ENCODE measurements at regions not wholly inside any gene's neighbourhood (a gene's known extent, or its start where the extent isn't known, plus 50 kb on each side); places are given as distances from the start of the nearest gene placed in this dataset.

DNA sequence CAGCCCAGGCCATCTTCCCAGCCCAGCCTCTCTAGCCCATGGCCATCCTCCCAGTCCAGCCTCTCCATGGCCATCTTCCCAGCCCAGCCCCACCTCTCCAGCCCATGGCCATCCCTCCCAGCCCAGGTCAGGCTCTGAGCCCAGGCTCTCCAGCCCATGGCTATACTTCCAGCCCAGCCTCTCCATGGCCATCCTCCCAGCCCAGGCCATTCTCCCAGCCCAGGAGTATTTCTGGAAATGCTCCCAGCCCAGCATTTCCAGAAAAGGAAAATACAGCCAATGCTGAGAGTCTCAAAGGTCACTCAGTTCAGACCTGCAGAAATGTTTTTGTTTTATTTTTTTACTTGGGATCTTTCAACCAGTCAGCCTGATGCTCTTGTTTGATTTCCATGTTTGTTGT, 70.0 kb upstream of the ZNF281 start (continued):
- TF ChIP-seq, protein P1, sequence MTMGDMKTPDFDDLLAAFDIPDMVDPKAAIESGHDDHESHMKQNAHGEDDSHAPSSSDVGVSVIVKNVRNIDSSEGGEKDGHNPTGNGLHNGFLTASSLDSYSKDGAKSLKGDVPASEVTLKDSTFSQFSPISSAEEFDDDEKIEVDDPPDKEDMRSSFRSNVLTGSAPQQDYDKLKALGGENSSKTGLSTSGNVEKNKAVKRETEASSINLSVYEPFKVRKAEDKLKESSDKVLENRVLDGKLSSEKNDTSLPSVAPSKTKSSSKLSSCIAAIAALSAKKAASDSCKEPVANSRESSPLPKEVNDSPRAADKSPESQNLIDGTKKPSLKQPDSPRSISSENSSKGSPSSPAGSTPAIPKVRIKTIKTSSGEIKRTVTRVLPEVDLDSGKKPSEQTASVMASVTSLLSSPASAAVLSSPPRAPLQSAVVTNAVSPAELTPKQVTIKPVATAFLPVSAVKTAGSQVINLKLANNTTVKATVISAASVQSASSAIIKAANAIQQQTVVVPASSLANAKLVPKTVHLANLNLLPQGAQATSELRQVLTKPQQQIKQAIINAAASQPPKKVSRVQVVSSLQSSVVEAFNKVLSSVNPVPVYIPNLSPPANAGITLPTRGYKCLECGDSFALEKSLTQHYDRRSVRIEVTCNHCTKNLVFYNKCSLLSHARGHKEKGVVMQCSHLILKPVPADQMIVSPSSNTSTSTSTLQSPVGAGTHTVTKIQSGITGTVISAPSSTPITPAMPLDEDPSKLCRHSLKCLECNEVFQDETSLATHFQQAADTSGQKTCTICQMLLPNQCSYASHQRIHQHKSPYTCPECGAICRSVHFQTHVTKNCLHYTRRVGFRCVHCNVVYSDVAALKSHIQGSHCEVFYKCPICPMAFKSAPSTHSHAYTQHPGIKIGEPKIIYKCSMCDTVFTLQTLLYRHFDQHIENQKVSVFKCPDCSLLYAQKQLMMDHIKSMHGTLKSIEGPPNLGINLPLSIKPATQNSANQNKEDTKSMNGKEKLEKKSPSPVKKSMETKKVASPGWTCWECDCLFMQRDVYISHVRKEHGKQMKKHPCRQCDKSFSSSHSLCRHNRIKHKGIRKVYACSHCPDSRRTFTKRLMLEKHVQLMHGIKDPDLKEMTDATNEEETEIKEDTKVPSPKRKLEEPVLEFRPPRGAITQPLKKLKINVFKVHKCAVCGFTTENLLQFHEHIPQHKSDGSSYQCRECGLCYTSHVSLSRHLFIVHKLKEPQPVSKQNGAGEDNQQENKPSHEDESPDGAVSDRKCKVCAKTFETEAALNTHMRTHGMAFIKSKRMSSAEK (CRISPR knock-in tag; IDR thresholded peaks at IDR 0.05; ENCODE audit: borderline replicate concordance): no peak

DNA sequence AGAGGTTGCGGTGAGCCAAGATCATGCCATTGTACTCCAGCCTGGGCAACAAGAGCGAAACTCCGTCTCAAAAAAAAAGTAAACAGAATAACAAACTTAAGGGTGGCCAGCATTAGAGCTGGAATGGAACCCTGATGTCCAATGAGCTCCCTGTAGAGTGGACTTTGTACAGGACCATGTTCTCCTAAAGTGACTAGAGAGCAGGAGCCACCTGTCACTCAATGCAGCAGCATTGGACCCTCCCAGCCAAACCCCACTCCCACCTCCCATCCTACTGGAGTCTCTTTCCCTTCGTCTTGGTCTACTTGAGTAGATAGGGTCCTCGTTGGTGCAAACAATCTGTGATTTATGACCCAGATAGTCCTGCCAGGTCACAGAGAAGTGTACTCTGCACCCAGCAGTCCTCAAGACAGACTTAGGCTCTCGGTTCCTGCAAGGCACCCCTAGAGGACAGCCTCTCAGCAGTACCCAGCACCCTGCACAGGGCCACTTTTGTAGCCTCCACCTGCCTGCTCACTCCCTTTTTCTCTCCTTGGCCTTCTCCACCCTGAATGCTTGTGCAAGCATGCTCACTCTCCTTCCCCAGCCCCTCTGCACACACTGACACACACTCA, 69.2 kb upstream of the ZNF281 start:
- DNase-seq (ENCODE audit: low spot score) (no peak), ATAC-seq (no peak)
- no peak overlapping the region for H3K4me3 Mint-ChIP-seq
- no peak overlapping the region for H3K27ac Mint-ChIP-seq
- no peaks in the 10 kb centered on the region for H3K9me3 Mint-ChIP-seq
- peaks cover 3% of the 10 kb centered on the region; the same call in 1 of the 2 replicates for H3K27me3 Mint-ChIP-seq (ENCODE audit: low read depth)
- ChIA-PET CTCF (interaction anchor here (2.1 kb wide), 1 partner anchor 10 kb away, joined by 5 read pairs; no protein-coding TSS in a partner anchor), POLR2A (interaction anchor here (0.5 to 0.7 kb wide), 2 partner anchors 296 to 804 kb away, joined by 4 to 7 read pairs; no protein-coding TSS in a partner anchor)
- H3K36me3 Mint-ChIP-seq: peaks cover 26% of the 10 kb centered on the region
- TF ChIP-seq ZNF396 (CRISPR knock-in tag; IDR thresholded peaks at IDR 0.05; ENCODE audit: borderline replicate concordance) (no peak), NR1H2 (CRISPR knock-in tag; IDR thresholded peaks at IDR 0.05) (no peak), NR2C2 (CRISPR knock-in tag; IDR thresholded peaks at IDR 0.05) (no peak), TEAD1 (CRISPR knock-in tag; IDR thresholded peaks at IDR 0.05) (no peak), ZNF138 (CRISPR knock-in tag; conservative IDR thresholded peaks at IDR 0.05) (no peak), SP1 (CRISPR knock-in tag; conservative IDR thresholded peaks at IDR 0.05) (no peak), JUN (CRISPR knock-in tag; IDR thresholded peaks at IDR 0.05) (no peak), OVOL2 (CRISPR knock-in tag; IDR thresholded peaks at IDR 0.05; ENCODE audit: borderline replicate concordance) (no peak), ETV6 (CRISPR knock-in tag; IDR thresholded peaks at IDR 0.05) (no peak), NR3C1 (CRISPR knock-in tag; conservative IDR thresholded peaks at IDR 0.05; ENCODE audit: low read depth) (no peak)
- TF ChIP-seq, protein P2, sequence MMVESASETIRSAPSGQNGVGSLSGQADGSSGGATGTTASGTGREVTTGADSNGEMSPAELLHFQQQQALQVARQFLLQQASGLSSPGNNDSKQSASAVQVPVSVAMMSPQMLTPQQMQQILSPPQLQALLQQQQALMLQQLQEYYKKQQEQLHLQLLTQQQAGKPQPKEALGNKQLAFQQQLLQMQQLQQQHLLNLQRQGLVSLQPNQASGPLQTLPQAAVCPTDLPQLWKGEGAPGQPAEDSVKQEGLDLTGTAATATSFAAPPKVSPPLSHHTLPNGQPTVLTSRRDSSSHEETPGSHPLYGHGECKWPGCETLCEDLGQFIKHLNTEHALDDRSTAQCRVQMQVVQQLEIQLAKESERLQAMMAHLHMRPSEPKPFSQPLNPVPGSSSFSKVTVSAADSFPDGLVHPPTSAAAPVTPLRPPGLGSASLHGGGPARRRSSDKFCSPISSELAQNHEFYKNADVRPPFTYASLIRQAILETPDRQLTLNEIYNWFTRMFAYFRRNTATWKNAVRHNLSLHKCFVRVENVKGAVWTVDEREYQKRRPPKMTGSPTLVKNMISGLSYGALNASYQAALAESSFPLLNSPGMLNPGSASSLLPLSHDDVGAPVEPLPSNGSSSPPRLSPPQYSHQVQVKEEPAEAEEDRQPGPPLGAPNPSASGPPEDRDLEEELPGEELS (CRISPR knock-in tag; IDR thresholded peaks at IDR 0.05): no peak
- TF ChIP-seq, protein P3, sequence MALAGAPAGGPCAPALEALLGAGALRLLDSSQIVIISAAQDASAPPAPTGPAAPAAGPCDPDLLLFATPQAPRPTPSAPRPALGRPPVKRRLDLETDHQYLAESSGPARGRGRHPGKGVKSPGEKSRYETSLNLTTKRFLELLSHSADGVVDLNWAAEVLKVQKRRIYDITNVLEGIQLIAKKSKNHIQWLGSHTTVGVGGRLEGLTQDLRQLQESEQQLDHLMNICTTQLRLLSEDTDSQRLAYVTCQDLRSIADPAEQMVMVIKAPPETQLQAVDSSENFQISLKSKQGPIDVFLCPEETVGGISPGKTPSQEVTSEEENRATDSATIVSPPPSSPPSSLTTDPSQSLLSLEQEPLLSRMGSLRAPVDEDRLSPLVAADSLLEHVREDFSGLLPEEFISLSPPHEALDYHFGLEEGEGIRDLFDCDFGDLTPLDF (CRISPR knock-in tag; IDR thresholded peaks at IDR 0.05): no peak
- TF ChIP-seq, protein P4, sequence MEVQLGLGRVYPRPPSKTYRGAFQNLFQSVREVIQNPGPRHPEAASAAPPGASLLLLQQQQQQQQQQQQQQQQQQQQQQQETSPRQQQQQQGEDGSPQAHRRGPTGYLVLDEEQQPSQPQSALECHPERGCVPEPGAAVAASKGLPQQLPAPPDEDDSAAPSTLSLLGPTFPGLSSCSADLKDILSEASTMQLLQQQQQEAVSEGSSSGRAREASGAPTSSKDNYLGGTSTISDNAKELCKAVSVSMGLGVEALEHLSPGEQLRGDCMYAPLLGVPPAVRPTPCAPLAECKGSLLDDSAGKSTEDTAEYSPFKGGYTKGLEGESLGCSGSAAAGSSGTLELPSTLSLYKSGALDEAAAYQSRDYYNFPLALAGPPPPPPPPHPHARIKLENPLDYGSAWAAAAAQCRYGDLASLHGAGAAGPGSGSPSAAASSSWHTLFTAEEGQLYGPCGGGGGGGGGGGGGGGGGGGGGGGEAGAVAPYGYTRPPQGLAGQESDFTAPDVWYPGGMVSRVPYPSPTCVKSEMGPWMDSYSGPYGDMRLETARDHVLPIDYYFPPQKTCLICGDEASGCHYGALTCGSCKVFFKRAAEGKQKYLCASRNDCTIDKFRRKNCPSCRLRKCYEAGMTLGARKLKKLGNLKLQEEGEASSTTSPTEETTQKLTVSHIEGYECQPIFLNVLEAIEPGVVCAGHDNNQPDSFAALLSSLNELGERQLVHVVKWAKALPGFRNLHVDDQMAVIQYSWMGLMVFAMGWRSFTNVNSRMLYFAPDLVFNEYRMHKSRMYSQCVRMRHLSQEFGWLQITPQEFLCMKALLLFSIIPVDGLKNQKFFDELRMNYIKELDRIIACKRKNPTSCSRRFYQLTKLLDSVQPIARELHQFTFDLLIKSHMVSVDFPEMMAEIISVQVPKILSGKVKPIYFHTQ (CRISPR knock-in tag; IDR thresholded peaks at IDR 0.05): no peak
- TF ChIP-seq, protein P5, sequence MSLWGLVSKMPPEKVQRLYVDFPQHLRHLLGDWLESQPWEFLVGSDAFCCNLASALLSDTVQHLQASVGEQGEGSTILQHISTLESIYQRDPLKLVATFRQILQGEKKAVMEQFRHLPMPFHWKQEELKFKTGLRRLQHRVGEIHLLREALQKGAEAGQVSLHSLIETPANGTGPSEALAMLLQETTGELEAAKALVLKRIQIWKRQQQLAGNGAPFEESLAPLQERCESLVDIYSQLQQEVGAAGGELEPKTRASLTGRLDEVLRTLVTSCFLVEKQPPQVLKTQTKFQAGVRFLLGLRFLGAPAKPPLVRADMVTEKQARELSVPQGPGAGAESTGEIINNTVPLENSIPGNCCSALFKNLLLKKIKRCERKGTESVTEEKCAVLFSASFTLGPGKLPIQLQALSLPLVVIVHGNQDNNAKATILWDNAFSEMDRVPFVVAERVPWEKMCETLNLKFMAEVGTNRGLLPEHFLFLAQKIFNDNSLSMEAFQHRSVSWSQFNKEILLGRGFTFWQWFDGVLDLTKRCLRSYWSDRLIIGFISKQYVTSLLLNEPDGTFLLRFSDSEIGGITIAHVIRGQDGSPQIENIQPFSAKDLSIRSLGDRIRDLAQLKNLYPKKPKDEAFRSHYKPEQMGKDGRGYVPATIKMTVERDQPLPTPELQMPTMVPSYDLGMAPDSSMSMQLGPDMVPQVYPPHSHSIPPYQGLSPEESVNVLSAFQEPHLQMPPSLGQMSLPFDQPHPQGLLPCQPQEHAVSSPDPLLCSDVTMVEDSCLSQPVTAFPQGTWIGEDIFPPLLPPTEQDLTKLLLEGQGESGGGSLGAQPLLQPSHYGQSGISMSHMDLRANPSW (CRISPR knock-in tag; conservative IDR thresholded peaks at IDR 0.05; ENCODE audit: low read depth): no peak
- TF ChIP-seq, protein P1 (CRISPR knock-in tag; IDR thresholded peaks at IDR 0.05; ENCODE audit: borderline replicate concordance): no peak
- TF ChIP-seq, protein P6, sequence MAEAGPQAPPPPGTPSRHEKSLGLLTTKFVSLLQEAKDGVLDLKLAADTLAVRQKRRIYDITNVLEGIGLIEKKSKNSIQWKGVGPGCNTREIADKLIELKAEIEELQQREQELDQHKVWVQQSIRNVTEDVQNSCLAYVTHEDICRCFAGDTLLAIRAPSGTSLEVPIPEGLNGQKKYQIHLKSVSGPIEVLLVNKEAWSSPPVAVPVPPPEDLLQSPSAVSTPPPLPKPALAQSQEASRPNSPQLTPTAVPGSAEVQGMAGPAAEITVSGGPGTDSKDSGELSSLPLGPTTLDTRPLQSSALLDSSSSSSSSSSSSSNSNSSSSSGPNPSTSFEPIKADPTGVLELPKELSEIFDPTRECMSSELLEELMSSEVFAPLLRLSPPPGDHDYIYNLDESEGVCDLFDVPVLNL (CRISPR knock-in tag; IDR thresholded peaks at IDR 0.05; ENCODE audit: borderline replicate concordance, low read depth): no peak
- H3K4me1 Mint-ChIP-seq: peaks cover 19% of the 10 kb centered on the region
